Ovary (tissue), 7 donors: ENCODE measurements at regions not wholly inside any gene's neighbourhood (a gene's known extent, or its start where the extent isn't known, plus 50 kb on each side); places are given as distances from the start of the nearest gene placed in this dataset.

Experiments used
- DNase-seq, 5 donors: peaks; one replicate each; pipeline ENCODE4 v3.0.0-alpha.2; 2019 to 2020
- H3K27ac ChIP-seq, 2 donors: fragments of 200-600 bp; one replicate each; pipeline versions ENCODE4 v1.5.1 to v1.8.0; 2019 to 2022
- H3K27me3 ChIP-seq: fragments of 200-600 bp; one replicate; pipeline ENCODE4 v1.8.0; 2022
- H3K36me3 ChIP-seq: fragments of 200-600 bp; sonication (generic); one replicate; pipeline ENCODE4 v1.5.1; 2019
- H3K4me1 ChIP-seq: one replicate; pipeline ENCODE4 v1.8.1; 2013; ENCODE audit warnings: mild to moderate bottlenecking, moderate library complexity; ENCODE audit not compliant: insufficient read depth
- H3K4me3 ChIP-seq: fragments of 200-600 bp; sonication (generic); one replicate; pipeline ENCODE4 v1.5.1; 2017
- H3K9me3 ChIP-seq, 2 donors: fragments of 200-600 bp in 1 of 2; sonication (generic) in 1 of 2; one replicate each; pipeline versions ENCODE4 v1.5.1 to v1.8.1; 2013 to 2019; ENCODE audit warnings: mild to moderate bottlenecking in 1 of 2, moderate library complexity in 1 of 2
- CTCF ChIP-seq, 3 donors: fragments of 450-650 bp in 2 of 3; fragments of 200-600 bp in 1 of 3; IDR thresholded peaks; one replicate each; pipeline versions ENCODE4 v1.5.1 to v1.8.0; 2016 to 2022; ENCODE audit warnings: antibody characterized with exemption in 3 of 3, mild to moderate bottlenecking in 1 of 3
- EP300 ChIP-seq: sonication (generic); formaldehyde crosslinking; IDR thresholded peaks from one replicate; pipeline ENCODE4 v1.6.1; 2017; ENCODE audit warnings: antibody characterized with exemption
- POLR2A ChIP-seq: fragments of 450-650 bp; IDR thresholded peaks from one replicate; pipeline ENCODE4 v1.6.1; 2017; ENCODE audit warnings: antibody characterized with exemption, mild to moderate bottlenecking, moderate library complexity
- WGBS, 3 donors: extraction: QIAGEN DNeasy Blood & Tissue Kit in 1 of 3; methylation state at CpG; one replicate each; pipeline versions ENCODE4 v1.1.5 to v1.1.7; 2013 to 2017; 5-methylcytosine and 5-hydroxymethylcytosine counted together
- intact Hi-C, 4 donors: fragments of 100-400 bp; cut with DNase I; formaldehyde crosslinking; loops; one replicate each; pipeline versions ENCODE4 v1.11.0 to v1.15.1; 2022 to 2023
- donor health status: DM: no; HTN: no; CAD: no; lungs with moderate emphysema.
- donor health status: DM: no; HTN: no; CAD: no.
- donor health status: Bipolar disorder and iron deficiency.
- donor health status: DM: no; HTN: no; CAD: no.
- donor health status: DM: yes; HTN: yes; CAD: no.

- no peak for DNase-seq
- H3K27ac ChIP-seq, result no peak overlapping the region
- no peaks in the 10 kb centered on the region for H3K27me3 ChIP-seq
- no peaks in the 10 kb centered on the region for H3K9me3 ChIP-seq
- no peaks in the 10 kb centered on the region for H3K36me3 ChIP-seq
- no peak for TF ChIP-seq POLR2A
- H3K4me3 ChIP-seq, result no peak overlapping the region
- intact Hi-C loops, result no loop called here
- 59 to 72% (median 60%) methylated on average over 1 of the region's 1 CpG for WGBS, 3 donors
- H3K4me1 ChIP-seq, result no peaks in the 10 kb centered on the region
Measured at GRCh38 chr6:98443633-98444032, 390.7 kb upstream of the POU3F2 start.

GRCh38 chr6:98452685-98453084 lies 381.7 kb upstream of the POU3F2 start:
- no peak overlapping the region for H3K4me3 ChIP-seq
- H3K27ac ChIP-seq, result no peak overlapping the region
- intact Hi-C loops, result no loop called here
- no peaks in the 10 kb centered on the region for H3K36me3 ChIP-seq
- H3K9me3 ChIP-seq, result no peaks in the 10 kb centered on the region
- H3K27me3 ChIP-seq, result no peaks in the 10 kb centered on the region
- no peak for TF ChIP-seq EP300
- H3K4me1 ChIP-seq, result no peaks in the 10 kb centered on the region
- WGBS, 3 donors, result 7 to 14% (median 10%) methylated on average over 2 of the region's 2 CpGs
- no peak for DNase-seq

- Histone ChIP-seq H3K4me3 (no peak overlapping the region), H3K4me1 (no peaks in the 10 kb centered on the region), H3K36me3 (no peaks in the 10 kb centered on the region), H3K27me3 (no peaks in the 10 kb centered on the region), H3K27ac (no peak overlapping the region), H3K9me3 (no peaks in the 10 kb centered on the region)
- TF ChIP-seq CTCF (IDR thresholded peaks at IDR 0.05) (no peak), POLR2A (no peak), EP300 (no peak)
- WGBS, 3 donors, result 87% methylated on average over 5 of the region's 5 CpGs
- intact Hi-C loops, result no loop called here
- no peak for DNase-seq
Measured at GRCh38 chr6:98454809-98455322, 379.5 kb upstream of the POU3F2 start.

- TF ChIP-seq POLR2A, result no peak
- no peak for TF ChIP-seq CTCF (IDR thresholded peaks at IDR 0.05)
- TF ChIP-seq EP300, result no peak
- Histone ChIP-seq H3K9me3 (no peaks in the 10 kb centered on the region), H3K36me3 (no peaks in the 10 kb centered on the region), H3K4me1 (no peaks in the 10 kb centered on the region), H3K4me3 (no peak overlapping the region), H3K27ac (no peak overlapping the region), H3K27me3 (no peaks in the 10 kb centered on the region)
- intact Hi-C loops, result no loop called here
- 78 to 80% (median 79%) methylated on average over 2 of the region's 2 CpGs for WGBS, 3 donors
- no peak for DNase-seq
Measured at GRCh38 chr6:98458708-98459107, 375.7 kb upstream of the POU3F2 start.

GRCh38 chr6:98463038-98464000 lies 371.1 kb upstream of the POU3F2 start:
- TF ChIP-seq CTCF (IDR thresholded peaks at IDR 0.05), result no peak
- no peak for TF ChIP-seq POLR2A
- no peak for TF ChIP-seq EP300
- H3K27me3 ChIP-seq, result no peaks in the 10 kb centered on the region
- no peaks in the 10 kb centered on the region for H3K36me3 ChIP-seq
- WGBS, 3 donors, result 45 to 57% (median 52%) methylated on average over 12 of the region's 12 CpGs
- H3K27ac ChIP-seq, result no peak overlapping the region
- no peaks in the 10 kb centered on the region for H3K4me1 ChIP-seq
- no peak for DNase-seq
- H3K4me3 ChIP-seq, result no peak overlapping the region
- intact Hi-C loops, result no loop called here
- no peaks in the 10 kb centered on the region for H3K9me3 ChIP-seq
